NCI-H2107 treated with DMSO at 0.1 percent for 48 hours (cell line): ENCODE measurements at regions not wholly inside any gene's neighbourhood (a gene's known extent, or its start where the extent isn't known, plus 50 kb on each side); places are given as distances from the start of the nearest gene placed in this dataset.
"Not testable (repeated sequence)": the region's sequence is repeated elsewhere in the genome, so short reads cannot be mapped to it uniquely, and the experiment has no call there.

ENCODE experiments used
- DNase-seq: peaks from one replicate; lab custom pipeline; 2025; ENCODE audit not compliant: unreplicated experiment; lab: John Stamatoyannopoulos, UW

DNA sequence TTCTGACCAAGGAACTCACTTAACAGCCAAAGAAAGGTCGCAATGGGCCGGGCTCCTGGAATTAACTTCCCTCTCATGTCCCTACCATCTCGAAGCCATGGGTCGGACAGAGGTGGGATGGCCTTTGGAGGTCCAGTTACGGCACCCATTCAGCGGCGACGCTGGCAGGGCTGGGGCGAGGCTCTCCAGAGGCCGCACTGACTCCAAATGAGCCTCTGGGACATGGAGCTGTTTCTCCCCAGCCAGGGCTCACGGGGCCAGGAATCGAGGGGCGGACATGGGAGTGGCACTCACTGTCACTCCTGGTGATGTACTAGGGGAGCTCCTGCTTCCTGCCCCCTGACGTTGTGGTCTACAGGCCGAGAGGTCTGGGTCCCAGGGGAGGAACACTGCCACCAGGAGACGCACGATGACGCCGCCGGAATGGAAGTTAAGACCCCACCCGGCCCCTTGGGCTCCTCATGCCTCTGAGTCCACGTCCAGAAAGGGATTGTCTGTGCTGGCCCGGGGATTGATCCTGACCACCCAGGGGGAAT, 60.7 kb upstream of the METRNL start:
- no peak for DNase-seq

DNA sequence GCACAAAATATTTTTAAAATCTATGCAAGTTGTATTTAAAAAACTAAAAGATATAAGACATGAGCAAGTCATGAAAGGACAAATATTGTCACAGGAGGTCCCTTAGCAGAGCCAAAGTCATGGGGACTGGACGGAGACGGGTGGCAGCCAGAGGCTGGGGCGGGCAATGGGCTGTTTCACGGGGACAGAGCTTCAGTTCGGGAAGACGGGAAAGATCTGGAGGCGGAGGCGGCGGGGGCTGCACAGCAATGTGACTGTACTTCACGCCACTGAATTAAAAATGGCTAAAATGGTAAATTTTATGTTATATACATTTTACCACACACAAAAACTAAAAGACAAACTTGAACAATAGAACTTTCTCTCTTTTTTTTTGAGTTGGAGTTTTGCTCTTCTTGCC, 60.0 kb upstream of the METRNL start:
- no peak for DNase-seq

DNA sequence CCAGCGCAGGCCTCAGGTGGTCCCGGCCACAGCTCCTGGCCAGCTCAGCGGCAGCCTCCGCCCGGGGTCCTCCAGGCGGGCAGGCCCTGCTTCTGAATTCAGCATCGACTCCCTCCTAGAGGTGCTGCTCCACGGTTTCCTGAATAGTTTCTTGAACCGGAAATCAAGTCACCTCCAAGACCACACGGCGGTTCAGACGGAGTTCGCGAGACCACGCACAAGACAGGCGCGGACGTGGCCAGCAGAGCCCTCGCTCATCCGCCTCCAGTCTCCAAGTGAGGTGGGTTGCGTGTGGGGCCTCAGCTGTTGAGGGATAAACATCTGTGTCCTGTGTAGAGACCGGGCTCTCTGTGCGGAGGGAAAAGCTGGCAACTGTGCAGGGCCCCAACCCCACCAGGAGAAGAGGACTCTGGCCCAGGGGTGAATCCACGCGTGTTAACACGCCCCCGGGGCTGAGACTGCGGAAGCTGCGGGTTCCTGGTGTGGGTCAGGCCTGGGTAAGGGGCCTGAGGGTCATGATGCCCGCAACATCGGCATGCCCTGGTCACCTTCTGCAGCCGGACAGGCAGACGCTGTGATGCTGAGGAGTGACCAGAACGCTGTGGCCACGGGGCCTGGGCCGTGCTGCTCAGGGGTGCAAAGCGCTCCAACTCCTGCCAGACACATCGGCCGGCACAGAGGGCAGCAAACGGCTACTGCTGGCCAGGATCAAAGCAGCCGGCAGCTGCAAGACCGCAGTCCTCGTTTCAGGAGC, 55.0 kb upstream of the METRNL start:
- DNase-seq = no peak

DNA sequence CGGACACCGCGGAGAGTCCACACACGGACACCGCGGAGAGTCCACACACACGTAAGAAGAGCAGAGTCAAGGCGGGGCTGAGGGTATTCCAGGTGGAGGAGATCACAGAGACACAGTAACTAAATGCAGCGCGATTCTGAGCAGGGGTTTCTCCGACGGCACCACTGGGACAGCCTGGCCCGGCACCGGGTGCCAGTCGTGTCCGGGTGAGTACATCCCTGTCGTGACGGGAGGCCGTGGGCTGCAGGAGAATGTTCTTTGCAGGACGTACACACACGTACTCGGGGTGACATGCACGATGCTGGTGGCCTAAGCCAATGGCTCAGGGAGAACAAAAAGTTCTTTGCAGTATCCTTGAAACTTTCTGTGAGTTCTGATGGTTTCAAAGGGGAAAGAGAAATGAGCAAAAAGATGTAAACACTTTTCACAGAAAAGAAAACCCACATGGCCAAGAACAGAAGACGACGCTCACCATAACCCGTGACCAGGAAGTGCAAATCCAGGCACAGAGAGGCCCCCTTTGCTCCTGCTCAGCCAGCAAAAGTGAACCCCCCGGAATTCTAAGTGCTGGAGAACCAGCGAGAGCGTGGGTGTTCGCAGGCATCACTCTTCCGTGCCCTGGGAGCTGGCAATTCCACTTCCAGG, 53.7 kb upstream of the METRNL start:
- DNase-seq = no peak

DNA sequence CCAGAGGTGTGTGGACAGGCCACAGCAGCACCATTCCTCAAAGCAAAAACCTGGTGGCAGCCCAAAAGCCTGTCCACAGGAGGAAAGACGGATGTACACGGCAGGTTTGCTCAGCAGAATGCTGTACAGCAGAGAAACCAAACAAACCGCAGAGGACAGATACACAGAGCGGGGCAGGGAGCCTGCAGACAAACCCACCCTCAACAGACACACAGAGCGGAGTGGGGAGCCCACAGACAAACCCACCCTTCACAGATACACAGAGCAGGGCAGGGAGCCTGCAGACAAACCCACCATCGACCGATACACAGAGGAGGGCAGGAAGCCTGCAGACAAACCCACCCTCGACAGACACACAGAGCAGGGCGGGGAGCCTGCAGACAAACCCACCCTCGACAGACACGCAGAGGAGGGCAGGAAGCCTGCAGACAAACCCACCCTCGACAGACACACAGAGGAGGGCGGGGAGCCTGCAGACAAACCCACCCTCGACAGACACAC, 53.0 kb upstream of the METRNL start:
- no peak for DNase-seq

DNA sequence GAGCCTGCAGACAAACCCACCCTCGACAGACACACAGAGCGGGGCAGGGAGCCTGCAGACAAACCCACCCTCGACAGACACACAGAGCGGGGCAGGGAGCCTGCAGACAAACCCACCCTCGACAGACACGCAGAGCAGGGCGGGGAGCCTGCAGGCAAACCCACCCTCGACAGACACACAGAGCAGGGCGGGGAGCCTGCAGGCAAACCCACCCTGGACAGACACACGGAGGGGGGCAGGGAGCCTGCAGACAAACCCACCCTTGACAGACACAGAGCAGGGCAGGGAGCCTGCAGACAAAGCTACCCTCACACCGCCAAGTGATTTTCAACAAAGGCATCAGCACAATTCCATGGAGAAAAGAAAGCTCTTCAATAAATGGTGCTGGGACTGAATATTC, 52.5 kb upstream of the METRNL start:
- not testable (repeated sequence) for DNase-seq

DNA sequence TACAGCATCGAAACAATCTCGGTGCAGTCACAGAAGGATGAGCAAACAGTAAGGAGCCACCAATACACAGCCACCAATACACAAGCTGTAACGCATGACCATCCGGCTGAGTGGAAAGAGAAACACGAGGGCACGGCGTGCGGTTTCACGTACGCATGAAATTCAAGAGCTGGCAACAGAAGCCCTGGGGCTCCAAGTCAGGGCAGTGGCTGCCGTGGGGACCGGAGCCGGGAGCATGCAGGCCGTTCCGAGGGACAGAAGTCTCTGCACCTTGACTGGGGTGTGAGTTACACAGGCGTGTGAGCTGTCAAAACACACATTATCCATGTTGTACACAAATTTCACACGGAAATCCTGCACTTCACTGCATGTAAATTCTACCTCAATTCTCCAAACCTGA, 50.6 kb upstream of the METRNL start:
- DNase-seq = no peak

DNA sequence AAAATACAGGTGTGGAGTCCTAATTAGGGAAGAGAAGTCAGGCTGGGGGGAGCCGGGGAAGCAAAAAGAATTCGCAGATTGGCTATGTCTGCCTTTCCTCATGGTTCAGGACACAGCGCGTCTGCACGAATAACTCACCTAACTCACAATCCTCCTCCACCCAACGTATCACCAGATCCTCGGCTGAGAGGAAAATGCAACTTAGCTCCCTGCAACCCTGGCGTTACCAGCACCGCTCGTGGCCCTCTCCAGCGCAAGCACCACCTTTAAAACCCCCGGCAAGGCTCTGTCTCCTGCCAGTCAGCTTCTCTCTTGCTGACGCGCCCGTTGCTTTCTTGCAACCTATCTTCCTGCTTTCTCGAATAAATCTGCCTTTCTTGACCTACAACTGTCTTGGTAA, 49.8 kb upstream of the METRNL start:
- DNase-seq = no peak
